HepG2 (cell line): ENCODE measurements at regions not wholly inside any gene's neighbourhood (a gene's known extent, or its start where the extent isn't known, plus 50 kb on each side); places are given as distances from the start of the nearest gene placed in this dataset.

Experiments used
- CERS6 ChIP-seq: sonication (generic); formaldehyde crosslinking; IDR thresholded peaks from 2 replicates; pipeline ENCODE4 v1.5.0; 2020; ENCODE audit warnings: missing genetic modification reagents
- DPF2 ChIP-seq: sonication (generic); formaldehyde crosslinking; IDR thresholded peaks from 2 replicates; pipeline ENCODE4 v1.4.0; 2020; ENCODE audit warnings: mild to moderate bottlenecking, low read depth, missing genetic modification reagents, borderline replicate concordance
- FIP1L1 ChIP-seq: fragments of 200-400 bp; formaldehyde crosslinking; IDR thresholded peaks from 2 replicates; pipeline ENCODE4 v1.6.1; 2018; ENCODE audit warnings: low read depth, mild to moderate bottlenecking, low read length, moderate library complexity, borderline replicate concordance; ENCODE audit not compliant: insufficient read depth
- FOXJ3 ChIP-seq: sonication (generic); formaldehyde crosslinking; IDR thresholded peaks from 2 replicates; pipeline ENCODE4 v1.4.0; 2020; ENCODE audit warnings: missing genetic modification reagents, mild to moderate bottlenecking, borderline replicate concordance
- FOXK1 ChIP-seq: sonication (generic); formaldehyde crosslinking; IDR thresholded peaks from 2 replicates; pipeline ENCODE4 v1.4.0; 2020; ENCODE audit warnings: low read depth, missing genetic modification reagents, borderline replicate concordance
- HDAC6 ChIP-seq: fragments of 200-600 bp; sonication (generic); IDR thresholded peaks from 2 replicates; pipeline ENCODE4 v1.7.0; 2017; ENCODE audit warnings: mild to moderate bottlenecking, antibody characterized with exemption, low read length, low read depth
- HMGA1 ChIP-seq: sonication (generic); formaldehyde crosslinking; conservative IDR thresholded peaks from 2 replicates; pipeline ENCODE4 v1.4.0; 2020; ENCODE audit warnings: missing genetic modification reagents
- MEIS1 ChIP-seq: sonication (generic); formaldehyde crosslinking; IDR thresholded peaks from 2 replicates; pipeline ENCODE4 v1.9.0; 2021; ENCODE audit warnings: mild to moderate bottlenecking, missing genetic modification reagents, moderate library complexity, borderline replicate concordance
- MTA1 ChIP-seq: sonication (generic); formaldehyde crosslinking; IDR thresholded peaks from 2 replicates; pipeline ENCODE4 v1.4.0; 2020; ENCODE audit warnings: missing genetic modification reagents, mild to moderate bottlenecking, borderline replicate concordance
- ZFY ChIP-seq: sonication (generic); formaldehyde crosslinking; IDR thresholded peaks from 2 replicates; pipeline ENCODE4 v1.4.0; 2020; ENCODE audit warnings: missing genetic modification reagents
- ZNF207 ChIP-seq: fragments of 450-650 bp; IDR thresholded peaks from 2 replicates; pipeline ENCODE4 v1.6.1; 2016; ENCODE audit warnings: antibody characterized with exemption, borderline replicate concordance
- ZNF446 ChIP-seq: sonication (generic); formaldehyde crosslinking; IDR thresholded peaks from 2 replicates; pipeline ENCODE4 v1.5.0; 2020; ENCODE audit warnings: mild to moderate bottlenecking, missing genetic modification reagents
- ZNF564 ChIP-seq: sonication (generic); formaldehyde crosslinking; IDR thresholded peaks from 2 replicates; pipeline ENCODE4 v1.8.1; 2023; ENCODE audit warnings: mild to moderate bottlenecking, missing genetic modification reagents
- ZNF589 ChIP-seq: sonication (generic); formaldehyde crosslinking; conservative IDR thresholded peaks from 2 replicates; pipeline ENCODE4 v1.8.0; 2022; ENCODE audit warnings: mild to moderate bottlenecking, moderate library complexity, missing genetic modification reagents
- ZNF597 ChIP-seq: sonication (generic); formaldehyde crosslinking; IDR thresholded peaks from 2 replicates; pipeline ENCODE4 v1.5.0; 2020; ENCODE audit warnings: missing genetic modification reagents
- ZNF678 ChIP-seq: sonication (generic); formaldehyde crosslinking; IDR thresholded peaks from 2 replicates; pipeline ENCODE4 v1.4.0; 2020; ENCODE audit warnings: mild to moderate bottlenecking, missing genetic modification reagents
- ZNF772 ChIP-seq: sonication (generic); formaldehyde crosslinking; IDR thresholded peaks from 2 replicates; pipeline ENCODE4 v1.5.0; 2020; ENCODE audit warnings: mild to moderate bottlenecking, missing genetic modification reagents
- TF ChIP-seq, protein P1 (sequence below): sonication (generic); formaldehyde crosslinking; IDR thresholded peaks from 2 replicates; pipeline ENCODE4 v1.8.0; 2022; ENCODE audit warnings: mild to moderate bottlenecking, missing genetic modification reagents, moderate library complexity
- TF ChIP-seq, protein P2 (sequence below): sonication (generic); formaldehyde crosslinking; IDR thresholded peaks from 2 replicates; pipeline ENCODE4 v1.4.0; 2020; ENCODE audit warnings: mild to moderate bottlenecking, missing genetic modification reagents
- TF ChIP-seq, protein P3 (sequence below): sonication (generic); formaldehyde crosslinking; conservative IDR thresholded peaks from 2 replicates; pipeline ENCODE4 v1.4.0; 2020; ENCODE audit warnings: mild to moderate bottlenecking, missing genetic modification reagents, moderate library complexity

- 0 out of 2 replicates have a peak, but pooled peaks have one; percentile 18 for TF ChIP-seq ZNF772 (CRISPR knock-in tag)
- TF ChIP-seq HDAC6: no peak
- TF ChIP-seq ZNF597: no peak
- TF ChIP-seq, protein P1, sequence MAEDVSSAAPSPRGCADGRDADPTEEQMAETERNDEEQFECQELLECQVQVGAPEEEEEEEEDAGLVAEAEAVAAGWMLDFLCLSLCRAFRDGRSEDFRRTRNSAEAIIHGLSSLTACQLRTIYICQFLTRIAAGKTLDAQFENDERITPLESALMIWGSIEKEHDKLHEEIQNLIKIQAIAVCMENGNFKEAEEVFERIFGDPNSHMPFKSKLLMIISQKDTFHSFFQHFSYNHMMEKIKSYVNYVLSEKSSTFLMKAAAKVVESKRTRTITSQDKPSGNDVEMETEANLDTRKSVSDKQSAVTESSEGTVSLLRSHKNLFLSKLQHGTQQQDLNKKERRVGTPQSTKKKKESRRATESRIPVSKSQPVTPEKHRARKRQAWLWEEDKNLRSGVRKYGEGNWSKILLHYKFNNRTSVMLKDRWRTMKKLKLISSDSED (CRISPR knock-in tag): no peak
- no peak for TF ChIP-seq FIP1L1
- TF ChIP-seq, protein P2, sequence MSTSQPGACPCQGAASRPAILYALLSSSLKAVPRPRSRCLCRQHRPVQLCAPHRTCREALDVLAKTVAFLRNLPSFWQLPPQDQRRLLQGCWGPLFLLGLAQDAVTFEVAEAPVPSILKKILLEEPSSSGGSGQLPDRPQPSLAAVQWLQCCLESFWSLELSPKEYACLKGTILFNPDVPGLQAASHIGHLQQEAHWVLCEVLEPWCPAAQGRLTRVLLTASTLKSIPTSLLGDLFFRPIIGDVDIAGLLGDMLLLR: no peak
- no peak for TF ChIP-seq ZNF564 (CRISPR knock-in tag)
- TF ChIP-seq, protein P3, sequence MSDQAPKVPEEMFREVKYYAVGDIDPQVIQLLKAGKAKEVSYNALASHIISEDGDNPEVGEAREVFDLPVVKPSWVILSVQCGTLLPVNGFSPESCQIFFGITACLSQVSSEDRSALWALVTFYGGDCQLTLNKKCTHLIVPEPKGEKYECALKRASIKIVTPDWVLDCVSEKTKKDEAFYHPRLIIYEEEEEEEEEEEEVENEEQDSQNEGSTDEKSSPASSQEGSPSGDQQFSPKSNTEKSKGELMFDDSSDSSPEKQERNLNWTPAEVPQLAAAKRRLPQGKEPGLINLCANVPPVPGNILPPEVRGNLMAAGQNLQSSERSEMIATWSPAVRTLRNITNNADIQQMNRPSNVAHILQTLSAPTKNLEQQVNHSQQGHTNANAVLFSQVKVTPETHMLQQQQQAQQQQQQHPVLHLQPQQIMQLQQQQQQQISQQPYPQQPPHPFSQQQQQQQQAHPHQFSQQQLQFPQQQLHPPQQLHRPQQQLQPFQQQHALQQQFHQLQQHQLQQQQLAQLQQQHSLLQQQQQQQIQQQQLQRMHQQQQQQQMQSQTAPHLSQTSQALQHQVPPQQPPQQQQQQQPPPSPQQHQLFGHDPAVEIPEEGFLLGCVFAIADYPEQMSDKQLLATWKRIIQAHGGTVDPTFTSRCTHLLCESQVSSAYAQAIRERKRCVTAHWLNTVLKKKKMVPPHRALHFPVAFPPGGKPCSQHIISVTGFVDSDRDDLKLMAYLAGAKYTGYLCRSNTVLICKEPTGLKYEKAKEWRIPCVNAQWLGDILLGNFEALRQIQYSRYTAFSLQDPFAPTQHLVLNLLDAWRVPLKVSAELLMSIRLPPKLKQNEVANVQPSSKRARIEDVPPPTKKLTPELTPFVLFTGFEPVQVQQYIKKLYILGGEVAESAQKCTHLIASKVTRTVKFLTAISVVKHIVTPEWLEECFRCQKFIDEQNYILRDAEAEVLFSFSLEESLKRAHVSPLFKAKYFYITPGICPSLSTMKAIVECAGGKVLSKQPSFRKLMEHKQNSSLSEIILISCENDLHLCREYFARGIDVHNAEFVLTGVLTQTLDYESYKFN (CRISPR knock-in tag): peak; percentile 45; the same call in 1 of the 2 replicates
- TF ChIP-seq DPF2 (CRISPR knock-in tag): no peak
- no peak for TF ChIP-seq ZNF678 (CRISPR knock-in tag)
- no peak for TF ChIP-seq ZNF446 (CRISPR knock-in tag)
- no peak for TF ChIP-seq CERS6 (CRISPR knock-in tag)
- no peak for TF ChIP-seq ZNF589
- peak; percentile 55; the same call in 1 of the 2 replicates for TF ChIP-seq FOXK1 (CRISPR knock-in tag)
- no peak for TF ChIP-seq HMGA1 (CRISPR knock-in tag)
- no peak for TF ChIP-seq ZNF207
- TF ChIP-seq MEIS1 (CRISPR knock-in tag): no peak
- no peak for TF ChIP-seq ZFY
- no peak for TF ChIP-seq FOXJ3
- TF ChIP-seq MTA1 (CRISPR knock-in tag): no peak
These were observed 188.6 kb upstream of the SH3BP4 start (continued) for GRCh38 chr2:234763002-234763873.
